DND-41 (cell line): ENCODE measurements at regions not wholly inside any gene's neighbourhood (a gene's known extent, or its start where the extent isn't known, plus 50 kb on each side); places are given as distances from the start of the nearest gene placed in this dataset.

Experiments used
- ATAC-seq: fragments of 200-7000 bp; cut with Tn5 transposase; 3 replicates; pipeline ENCODE4 v1.9.1; 2021; ENCODE audit warnings: low read depth; ENCODE audit not compliant: insufficient read depth
- DNase-seq: peaks from one replicate; pipeline ENCODE4 v3.0.0-alpha.2; 2020
- H2AFZ ChIP-seq: 2 replicates; pipeline ENCODE4 v1.6.0; 2012; ENCODE audit warnings: low read depth, low read length
- H3K27ac ChIP-seq: 2 replicates; pipeline ENCODE4 v1.5.1; 2012; ENCODE audit warnings: low read length, inconsistent platforms
- H3K27me3 ChIP-seq: fragments of 200-600 bp; sonication (generic); 2 replicates; pipeline ENCODE4 v1.6.0; 2012; ENCODE audit warnings: low read length, mild to moderate bottlenecking, inconsistent platforms; ENCODE audit not compliant: insufficient read depth, poor library complexity
- H3K36me3 ChIP-seq: 2 replicates; pipeline ENCODE4 v1.5.1; 2012; ENCODE audit warnings: low read length, inconsistent platforms; ENCODE audit not compliant: insufficient read depth
- H3K4me1 ChIP-seq: 2 replicates; pipeline ENCODE4 v1.5.1; 2012; ENCODE audit warnings: mild to moderate bottlenecking, low read length; ENCODE audit not compliant: insufficient read depth
- H3K4me2 ChIP-seq: 2 replicates; pipeline ENCODE4 v1.6.0; 2012; ENCODE audit warnings: mild to moderate bottlenecking, moderate library complexity, low read length, inconsistent platforms; ENCODE audit not compliant: insufficient read depth
- H3K4me3 ChIP-seq, 2 experiments: fragments of 200-600 bp in 1 of 2; shearing (Covaris generic) in 1 of 2; 2 replicates each; pipeline ENCODE4 v1.5.1; 2012 to 2016; ENCODE audit warnings: inconsistent platforms in 2 of 2, low read length in 2 of 2, mild to moderate bottlenecking in 2 of 2, low read depth in 1 of 2, moderate library complexity in 1 of 2
- H3K79me2 ChIP-seq: 2 replicates; pipeline ENCODE4 v1.6.0; 2012; ENCODE audit warnings: low read length, inconsistent platforms; ENCODE audit not compliant: insufficient read depth
- H3K9ac ChIP-seq: 2 replicates; pipeline ENCODE4 v1.6.0; 2012; ENCODE audit warnings: low read depth, mild to moderate bottlenecking, inconsistent platforms, low read length, moderate library complexity
- H3K9me3 ChIP-seq: 2 replicates; pipeline ENCODE4 v1.5.1; 2012; ENCODE audit warnings: low read length, moderate library complexity, mild to moderate bottlenecking, inconsistent platforms; ENCODE audit not compliant: insufficient read depth, severe bottlenecking
- H4K20me1 ChIP-seq: 2 replicates; pipeline ENCODE4 v1.6.0; 2012; ENCODE audit warnings: low read length; ENCODE audit not compliant: insufficient read depth
- EZH2 ChIP-seq: IDR thresholded peaks from 3 replicates; pipeline ENCODE4 v1.6.1; 2012; ENCODE audit warnings: borderline replicate concordance, low read depth, mild to moderate bottlenecking, moderate library complexity, low read length, inconsistent platforms; ENCODE audit not compliant: severe bottlenecking
- TF ChIP-seq, protein P1 (sequence below): IDR thresholded peaks from 2 replicates; pipeline ENCODE4 v1.5.1; 2012; ENCODE audit warnings: borderline replicate concordance, low read length, moderate library complexity, mild to moderate bottlenecking; ENCODE audit not compliant: poor library complexity, severe bottlenecking; ENCODE audit errors: extremely low read depth

DNA sequence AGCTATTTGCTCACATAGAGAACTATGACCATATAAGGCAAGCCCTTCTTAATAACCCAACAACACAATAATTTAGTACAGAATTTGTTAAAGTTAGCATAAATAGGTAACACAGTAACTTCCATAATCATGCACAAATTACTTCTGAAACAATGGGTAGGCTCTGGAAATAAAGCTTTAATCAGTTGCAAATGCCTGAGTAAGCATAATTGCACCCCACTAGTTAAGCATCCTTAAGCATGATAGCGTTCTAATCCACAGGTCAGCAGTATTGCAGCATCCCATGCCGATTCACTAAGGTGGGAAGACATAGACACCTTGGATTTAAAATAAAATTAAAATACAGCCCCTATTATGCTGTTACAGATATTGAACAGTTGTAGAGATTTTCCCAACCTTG, 161.7 kb downstream of the DHX15 start:
- Histone ChIP-seq H3K9ac (no peak overlapping the region), H3K4me3 (no peak overlapping the region), H3K36me3 (no peaks in the 10 kb centered on the region), H3K27ac (no peak overlapping the region), H3K4me2 (no peak overlapping the region), H3K9me3 (no peaks in the 10 kb centered on the region), H4K20me1 (no peaks in the 10 kb centered on the region), H3K27me3 (no peaks in the 10 kb centered on the region), H3K4me1 (peaks cover 4% of the 10 kb centered on the region; the same call in 1 of the 2 replicates), H2AFZ (no peak overlapping the region), H3K79me2 (no peaks in the 10 kb centered on the region)
- DNase-seq: no peak
- TF ChIP-seq, protein P1, sequence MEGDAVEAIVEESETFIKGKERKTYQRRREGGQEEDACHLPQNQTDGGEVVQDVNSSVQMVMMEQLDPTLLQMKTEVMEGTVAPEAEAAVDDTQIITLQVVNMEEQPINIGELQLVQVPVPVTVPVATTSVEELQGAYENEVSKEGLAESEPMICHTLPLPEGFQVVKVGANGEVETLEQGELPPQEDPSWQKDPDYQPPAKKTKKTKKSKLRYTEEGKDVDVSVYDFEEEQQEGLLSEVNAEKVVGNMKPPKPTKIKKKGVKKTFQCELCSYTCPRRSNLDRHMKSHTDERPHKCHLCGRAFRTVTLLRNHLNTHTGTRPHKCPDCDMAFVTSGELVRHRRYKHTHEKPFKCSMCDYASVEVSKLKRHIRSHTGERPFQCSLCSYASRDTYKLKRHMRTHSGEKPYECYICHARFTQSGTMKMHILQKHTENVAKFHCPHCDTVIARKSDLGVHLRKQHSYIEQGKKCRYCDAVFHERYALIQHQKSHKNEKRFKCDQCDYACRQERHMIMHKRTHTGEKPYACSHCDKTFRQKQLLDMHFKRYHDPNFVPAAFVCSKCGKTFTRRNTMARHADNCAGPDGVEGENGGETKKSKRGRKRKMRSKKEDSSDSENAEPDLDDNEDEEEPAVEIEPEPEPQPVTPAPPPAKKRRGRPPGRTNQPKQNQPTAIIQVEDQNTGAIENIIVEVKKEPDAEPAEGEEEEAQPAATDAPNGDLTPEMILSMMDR: no peak
- no peak for TF ChIP-seq EZH2
- ATAC-seq: no peak

DNA sequence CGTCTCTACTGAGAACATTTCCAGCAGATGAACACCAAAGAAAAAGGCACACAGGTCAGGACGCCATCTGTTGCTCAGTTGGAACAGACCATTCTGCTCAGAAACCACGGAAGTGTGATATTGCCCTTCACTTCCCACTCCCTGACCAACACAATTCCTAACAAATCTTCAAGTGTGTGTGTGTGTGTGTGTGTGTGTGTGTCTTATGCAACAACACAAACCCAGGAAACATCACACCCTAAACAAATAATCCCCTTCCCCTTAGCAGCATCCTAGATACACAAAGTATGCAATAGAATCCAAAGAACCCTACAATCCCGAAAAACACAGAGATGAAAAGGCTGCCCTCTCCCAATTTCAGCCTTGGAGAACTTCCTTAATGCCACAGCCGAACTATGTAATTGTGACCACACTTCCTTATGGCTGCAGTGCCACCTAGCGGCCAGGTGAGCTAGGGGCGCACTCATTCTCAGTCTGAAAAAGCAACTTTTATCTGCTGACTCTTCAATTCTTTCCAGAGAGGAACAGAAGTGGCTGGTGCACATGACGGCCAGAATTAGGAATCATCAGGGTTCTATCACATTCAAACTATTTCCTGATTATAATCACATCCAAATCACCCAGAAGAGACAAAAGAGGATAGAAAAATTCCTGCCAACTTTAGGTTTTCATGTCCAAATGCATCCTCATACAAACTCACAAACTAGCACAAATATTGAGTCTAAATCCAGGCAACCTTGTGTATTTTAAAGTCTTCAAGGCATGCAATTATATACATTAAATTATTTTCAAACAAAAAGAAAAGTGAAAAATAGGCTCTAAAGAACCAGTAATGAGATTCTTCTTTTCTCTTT, 164.9 kb downstream of the DHX15 start:
- Histone ChIP-seq H3K9ac (no peak overlapping the region), H4K20me1 (no peaks in the 10 kb centered on the region), H2AFZ (peak overlapping the region; percentile 57), H3K27me3 (no peaks in the 10 kb centered on the region), H3K79me2 (no peaks in the 10 kb centered on the region), H3K36me3 (no peaks in the 10 kb centered on the region), H3K4me1 (peaks cover 4% of the 10 kb centered on the region; the same call in 1 of the 2 replicates), H3K4me3 (no peak overlapping the region), H3K4me2 (no peak overlapping the region), H3K27ac (no peak overlapping the region), H3K9me3 (no peaks in the 10 kb centered on the region)
- DNase-seq (peak; percentile 65), ATAC-seq (peak; percentile 83)
- TF ChIP-seq, protein P1: peak; percentile 97
- no peak for TF ChIP-seq EZH2

- no peak overlapping the region for H3K4me3 ChIP-seq
- H4K20me1 ChIP-seq: no peaks in the 10 kb centered on the region
- H3K4me1 ChIP-seq: peaks cover 4% of the 10 kb centered on the region; the same call in 1 of the 2 replicates
- ATAC-seq (no peak), DNase-seq (no peak)
- H3K9ac ChIP-seq: no peak overlapping the region
- TF ChIP-seq EZH2: no peak
- TF ChIP-seq, protein P1: no peak
- no peaks in the 10 kb centered on the region for H3K79me2 ChIP-seq
- H2AFZ ChIP-seq: no peak overlapping the region
- no peaks in the 10 kb centered on the region for H3K36me3 ChIP-seq
- no peaks in the 10 kb centered on the region for H3K9me3 ChIP-seq
- H3K27me3 ChIP-seq: no peaks in the 10 kb centered on the region
- no peak overlapping the region for H3K4me2 ChIP-seq
- no peak overlapping the region for H3K27ac ChIP-seq
Measured at GRCh38 chr4:24417206-24417605, 167.1 kb downstream of the DHX15 start.
